ENCODE measurements at regions not wholly inside any gene's neighbourhood (a gene's known extent, or its start where the extent isn't known, plus 50 kb on each side); places are given as distances from the start of the nearest gene placed in this dataset.

- H3K4me3 ChIP-seq = no peak overlapping the region
- H3K4me1 ChIP-seq (replicated peaks) = no peaks in the 10 kb centered on the region
- no peak for TF ChIP-seq CTCF (IDR thresholded peaks at IDR 0.05)
- no peak for TF ChIP-seq POLR2AphosphoS5 (IDR thresholded peaks at IDR 0.05)
- TF ChIP-seq POLR2A (IDR thresholded peaks at IDR 0.05) = no peak
- WGBS = 38% methylated on average over 3 of the region's 3 CpGs
- H3K27me3 ChIP-seq (replicated peaks; ENCODE audit: insufficient read depth) = no peaks in the 10 kb centered on the region
- no peak for DNase-seq (ENCODE audit: low spot score)
- H3K27ac ChIP-seq = no peak overlapping the region
- intact Hi-C loops (cut with DNase I) = no loop called here
- H3K36me3 ChIP-seq = no peaks in the 10 kb centered on the region
- no peaks in the 10 kb centered on the region for H3K9me3 ChIP-seq
Observed at GRCh38 chr18:26723981-26724380, 141.5 kb downstream of the AQP4 start.

GRCh38 chr18:26722565-26722931 lies 143.0 kb downstream of the AQP4 start:
- DNase-seq (ENCODE audit: low spot score) = peak; percentile 45
- WGBS = 48% methylated on average over 2 of the region's 2 CpGs
- Histone ChIP-seq H3K27ac (no peak overlapping the region), H3K27me3 (replicated peaks; ENCODE audit: insufficient read depth) (no peaks in the 10 kb centered on the region), H3K9me3 (no peaks in the 10 kb centered on the region), H3K4me3 (no peak overlapping the region), H3K36me3 (no peaks in the 10 kb centered on the region), H3K4me1 (replicated peaks) (no peaks in the 10 kb centered on the region)
- intact Hi-C loops (cut with DNase I) = no loop called here
- TF ChIP-seq CTCF (IDR thresholded peaks at IDR 0.05) (no peak), POLR2AphosphoS5 (IDR thresholded peaks at IDR 0.05) (peak; percentile 19)

GRCh38 chr18:26721854-26722564 lies 143.5 kb downstream of the AQP4 start:
- H3K27ac ChIP-seq = no peak overlapping the region
- intact Hi-C loops (cut with DNase I) = no loop called here
- H3K9me3 ChIP-seq = no peaks in the 10 kb centered on the region
- DNase-seq (ENCODE audit: low spot score) = no peak
- no peaks in the 10 kb centered on the region for H3K27me3 ChIP-seq (replicated peaks; ENCODE audit: insufficient read depth)
- H3K36me3 ChIP-seq = no peaks in the 10 kb centered on the region
- H3K4me1 ChIP-seq (replicated peaks) = no peaks in the 10 kb centered on the region
- 83% methylated on average over 9 of the region's 9 CpGs for WGBS
- H3K4me3 ChIP-seq = no peak overlapping the region
- no peak for TF ChIP-seq POLR2A (IDR thresholded peaks at IDR 0.05)
- no peak for TF ChIP-seq POLR2AphosphoS5 (IDR thresholded peaks at IDR 0.05)
- TF ChIP-seq CTCF (IDR thresholded peaks at IDR 0.05) = no peak

GRCh38 chr18:26719896-26720295 lies 145.6 kb downstream of the AQP4 start:
- no peak overlapping the region for H3K27ac ChIP-seq
- no peak for TF ChIP-seq CTCF (IDR thresholded peaks at IDR 0.05)
- TF ChIP-seq POLR2AphosphoS5 (IDR thresholded peaks at IDR 0.05) = no peak
- TF ChIP-seq POLR2A (IDR thresholded peaks at IDR 0.05) = no peak
- H3K4me1 ChIP-seq (replicated peaks) = no peaks in the 10 kb centered on the region
- H3K36me3 ChIP-seq = no peaks in the 10 kb centered on the region
- 27% methylated on average over 1 of the region's 1 CpG for WGBS
- intact Hi-C loops (cut with DNase I) = no loop called here
- no peaks in the 10 kb centered on the region for H3K9me3 ChIP-seq
- no peak for DNase-seq (ENCODE audit: low spot score)
- H3K4me3 ChIP-seq = no peak overlapping the region
- H3K27me3 ChIP-seq (replicated peaks; ENCODE audit: insufficient read depth) = no peaks in the 10 kb centered on the region

- Histone ChIP-seq H3K27me3 (replicated peaks; ENCODE audit: insufficient read depth) (no peaks in the 10 kb centered on the region), H3K9me3 (no peaks in the 10 kb centered on the region), H3K36me3 (no peaks in the 10 kb centered on the region), H3K27ac (no peak overlapping the region), H3K4me1 (replicated peaks) (no peaks in the 10 kb centered on the region), H3K4me3 (no peak overlapping the region)
- TF ChIP-seq POLR2A (IDR thresholded peaks at IDR 0.05) (no peak), POLR2AphosphoS5 (IDR thresholded peaks at IDR 0.05) (no peak), CTCF (IDR thresholded peaks at IDR 0.05) (no peak)
- intact Hi-C loops (cut with DNase I) = no loop called here
- 82% methylated on average over 4 of the region's 4 CpGs for WGBS
- DNase-seq (ENCODE audit: low spot score) = no peak
Observed at GRCh38 chr18:26717123-26717719, 148.3 kb downstream of the AQP4 start.

Measured in prostate gland (tissue), 2 donors.